Body of pancreas (tissue), 4 donors: ENCODE measurements at regions not wholly inside any gene's neighbourhood (a gene's known extent, or its start where the extent isn't known, plus 50 kb on each side); places are given as distances from the start of the nearest gene placed in this dataset.

Source experiments
- ATAC-seq: fragments of 150-250 bp; one replicate; pipeline ENCODE4 v1.9.1; 2016
- DNase-seq, 4 donors: peaks; one replicate each; pipeline ENCODE4 v3.0.0-alpha.2; 2019
- H3K27ac ChIP-seq, 4 donors: fragments of 200-600 bp; sonication (generic); 1 replicate in 3 of 4; 2 replicates in 1 of 4; pipeline versions ENCODE4 v1.5.1 to v1.6.1; 2016 to 2019; ENCODE audit warnings: mild to moderate bottlenecking in 1 of 4, mixed read lengths in 1 of 4, moderate library complexity in 1 of 4
- H3K27me3 ChIP-seq, 2 donors: fragments of 200-600 bp; sonication (generic); one replicate each; pipeline ENCODE4 v1.6.0; 2016; ENCODE audit warnings: mild to moderate bottlenecking in 1 of 2
- H3K36me3 ChIP-seq, 2 donors: fragments of 200-600 bp; sonication (generic); replicated peaks in 1 of 2; 2 replicates each; pipeline ENCODE4 v1.5.1; 2016; ENCODE audit warnings: low read depth in 2 of 2; ENCODE audit not compliant: insufficient read depth in 1 of 2
- H3K4me1 ChIP-seq: fragments of 200-600 bp; sonication (generic); one replicate; pipeline ENCODE4 v1.6.0; 2016
- H3K4me3 ChIP-seq, 2 donors: fragments of 200-600 bp; sonication (generic); 1 replicate in 1 of 2; 2 replicates in 1 of 2; pipeline ENCODE4 v1.5.1; 2016 to 2019
- H3K9me3 ChIP-seq, 3 donors: fragments of 200-600 bp; sonication (generic); 1 replicate in 2 of 3; 2 replicates in 1 of 3; pipeline ENCODE4 v1.5.1; 2016
- CTCF ChIP-seq, 7 experiments: fragments of 450-650 bp in 4 of 7; fragments of 200-600 bp in 3 of 7; sonication (generic) in 3 of 7; IDR thresholded peaks; one replicate each; pipeline ENCODE4 v1.5.1; 2016 to 2019; ENCODE audit warnings: antibody characterized with exemption in 7 of 7
- POLR2A ChIP-seq, 3 donors: fragments of 450-650 bp; IDR thresholded peaks; one replicate each; pipeline ENCODE4 v1.6.1; 2016; ENCODE audit warnings: antibody characterized with exemption in 3 of 3, mild to moderate bottlenecking in 2 of 3
- WGBS, 2 donors: methylation state at CpG; one replicate each; pipeline ENCODE4 v1.1.5; 2017; 5-methylcytosine and 5-hydroxymethylcytosine counted together
- intact Hi-C: fragments of 100-400 bp; cut with DNase I; formaldehyde crosslinking; loops from one replicate; pipeline ENCODE4 v1.15.1; 2023

- Histone ChIP-seq H3K36me3 (no peaks in the 10 kb centered on the region), H3K4me3 (no peak overlapping the region), H3K27ac (no peak overlapping the region), H3K27me3 (no peaks in the 10 kb centered on the region), H3K9me3 (no peaks in the 10 kb centered on the region), H3K4me1 (peaks cover 12% of the 10 kb centered on the region)
- TF ChIP-seq POLR2A (IDR thresholded peaks at IDR 0.05), result no peak
- no peak for TF ChIP-seq CTCF (IDR thresholded peaks at IDR 0.05)
- intact Hi-C loops, result no loop called here
- ATAC-seq, result no peak
- no peak for DNase-seq
- 64 to 69% methylated on average over 5 of the region's 5 CpGs for WGBS, 2 donors
Observed at GRCh38 chr9:79360387-79361347, 211.1 kb upstream of the TLE4 start.

- no peak for ATAC-seq
- no peak for DNase-seq
- no peaks in the 10 kb centered on the region for H3K27me3 ChIP-seq
- H3K9me3 ChIP-seq, result no peaks in the 10 kb centered on the region
- H3K27ac ChIP-seq, result no peak overlapping the region
- no peak overlapping the region for H3K4me3 ChIP-seq
- TF ChIP-seq POLR2A (IDR thresholded peaks at IDR 0.05), result no peak
- TF ChIP-seq CTCF (IDR thresholded peaks at IDR 0.05), result no peak
- 38 to 44% methylated on average over 9 of the region's 9 CpGs for WGBS, 2 donors
- peaks cover 6% of the 10 kb centered on the region for H3K4me1 ChIP-seq
- no peaks in the 10 kb centered on the region for H3K36me3 ChIP-seq
- intact Hi-C loops, result no loop called here
Observed at GRCh38 chr9:79362100-79363081, 209.4 kb upstream of the TLE4 start.

- Histone ChIP-seq H3K36me3 (no peaks in the 10 kb centered on the region), H3K27ac (no peak overlapping the region), H3K4me3 (no peak overlapping the region), H3K27me3 (no peaks in the 10 kb centered on the region), H3K4me1 (no peaks in the 10 kb centered on the region), H3K9me3 (no peaks in the 10 kb centered on the region)
- no peak for TF ChIP-seq POLR2A (IDR thresholded peaks at IDR 0.05)
- TF ChIP-seq CTCF (IDR thresholded peaks at IDR 0.05), result no peak
- no peak for DNase-seq
- WGBS, 2 donors, result 81 to 87% methylated on average over 6 of the region's 6 CpGs
- ATAC-seq, result no peak
- intact Hi-C loops, result no loop called here
Observed at GRCh38 chr9:79369676-79370075, 202.1 kb upstream of the TLE4 start.

- no peak overlapping the region for H3K4me3 ChIP-seq
- ATAC-seq (no peak), DNase-seq (no peak)
- TF ChIP-seq POLR2A (IDR thresholded peaks at IDR 0.05), result no peak
- no peak for TF ChIP-seq CTCF (IDR thresholded peaks at IDR 0.05)
- H3K27ac ChIP-seq, result no peak overlapping the region
- H3K36me3 ChIP-seq, result no peaks in the 10 kb centered on the region
- H3K4me1 ChIP-seq, result no peaks in the 10 kb centered on the region
- intact Hi-C loops, result no loop called here
- H3K27me3 ChIP-seq, result no peaks in the 10 kb centered on the region
- no peaks in the 10 kb centered on the region for H3K9me3 ChIP-seq
- 74 to 87% methylated on average over 2 of the region's 2 CpGs for WGBS, 2 donors
Observed at GRCh38 chr9:79371301-79371700, 200.5 kb upstream of the TLE4 start.
